Hepatic stellate cell (primary cell): ENCODE measurements at regions not wholly inside any gene's neighbourhood (a gene's known extent, or its start where the extent isn't known, plus 50 kb on each side); places are given as distances from the start of the nearest gene placed in this dataset.
"Not testable (repeated sequence)": the region's sequence is repeated elsewhere in the genome, so short reads cannot be mapped to it uniquely, and the experiment has no call there.

Experiments
- DNase-seq: peaks from one replicate; pipeline ENCODE4 v3.0.0; 2011; ENCODE audit warnings: low spot score

DNA sequence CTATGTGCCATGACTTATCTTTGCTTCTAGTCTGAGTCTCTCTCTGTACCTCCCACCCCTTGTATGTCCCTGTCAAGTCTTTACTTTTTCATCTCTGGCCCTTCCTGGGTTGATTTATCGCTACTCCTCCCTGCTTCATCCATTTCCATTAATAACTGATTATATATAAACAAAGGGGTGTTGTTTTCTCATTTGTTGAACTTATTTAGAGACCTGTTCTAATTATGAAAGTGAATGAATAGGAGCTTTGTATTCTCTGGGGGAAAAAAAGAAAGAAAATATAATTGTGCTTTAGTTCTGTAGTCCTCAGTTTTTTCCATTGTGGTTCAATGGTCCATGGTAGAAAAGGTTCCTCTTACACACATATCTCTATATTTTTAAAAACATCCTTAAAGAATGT is 328.9 kb upstream of the PPP2R3A start:
- DNase-seq, result no peak

DNA sequence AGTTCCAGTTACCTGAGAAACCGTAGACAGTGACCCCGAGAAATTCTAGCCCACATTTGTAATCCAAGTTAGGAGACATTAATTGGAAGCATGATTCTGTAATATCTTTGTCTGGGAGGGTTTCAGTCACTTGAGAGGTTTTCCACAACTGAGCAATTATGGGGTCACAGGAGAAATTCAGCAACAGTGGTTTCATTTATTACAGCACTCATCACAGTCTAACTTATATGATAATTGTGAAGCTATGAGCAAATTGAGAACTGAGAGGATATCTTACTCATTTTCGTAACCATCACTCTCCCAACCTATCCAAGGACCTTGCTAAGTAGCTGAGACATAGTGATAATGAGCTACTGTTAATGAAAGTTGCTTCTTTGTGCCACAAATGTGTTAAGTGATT is 328.5 kb upstream of the PPP2R3A start:
- DNase-seq, result no peak

DNA sequence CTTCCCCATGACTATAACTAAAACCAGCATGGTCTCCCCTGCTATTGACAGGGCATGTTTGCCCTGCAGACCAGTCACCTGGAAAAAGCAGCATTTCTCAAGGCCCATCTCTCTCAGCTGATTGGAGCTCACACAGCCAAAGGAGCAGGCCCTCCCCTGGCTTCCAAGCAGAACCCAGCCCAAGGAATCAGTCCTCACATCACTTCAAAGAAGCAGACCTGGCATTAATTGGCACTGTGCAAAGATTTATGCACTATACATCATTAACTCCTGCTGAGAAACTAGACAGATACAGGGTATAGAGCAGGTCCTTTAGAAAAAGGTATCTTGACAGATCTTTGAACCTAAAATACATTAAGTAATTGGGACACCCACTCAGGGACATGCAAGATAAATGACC is 323.8 kb upstream of the PPP2R3A start:
- DNase-seq, result no peak

DNA sequence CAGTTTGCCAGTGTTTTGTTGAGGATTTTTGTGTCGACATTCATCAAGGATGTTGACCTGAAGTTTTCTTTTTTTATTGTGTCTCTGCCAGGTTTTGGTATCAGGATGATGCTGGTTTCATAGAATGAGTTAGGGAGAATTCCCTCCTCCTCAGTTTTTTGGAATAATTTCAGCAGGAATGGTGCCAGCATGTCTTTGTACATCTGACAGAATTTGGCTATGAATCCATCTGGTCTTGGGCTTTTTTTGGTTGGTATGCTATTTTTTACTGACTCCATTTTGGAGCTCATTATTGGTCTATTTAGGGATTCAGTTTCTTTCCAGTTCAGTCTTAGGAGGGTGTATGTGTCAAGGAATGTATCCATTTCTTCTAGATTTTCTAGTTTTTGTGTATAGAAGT is 320.0 kb upstream of the PPP2R3A start:
- DNase-seq, result no peak

DNA sequence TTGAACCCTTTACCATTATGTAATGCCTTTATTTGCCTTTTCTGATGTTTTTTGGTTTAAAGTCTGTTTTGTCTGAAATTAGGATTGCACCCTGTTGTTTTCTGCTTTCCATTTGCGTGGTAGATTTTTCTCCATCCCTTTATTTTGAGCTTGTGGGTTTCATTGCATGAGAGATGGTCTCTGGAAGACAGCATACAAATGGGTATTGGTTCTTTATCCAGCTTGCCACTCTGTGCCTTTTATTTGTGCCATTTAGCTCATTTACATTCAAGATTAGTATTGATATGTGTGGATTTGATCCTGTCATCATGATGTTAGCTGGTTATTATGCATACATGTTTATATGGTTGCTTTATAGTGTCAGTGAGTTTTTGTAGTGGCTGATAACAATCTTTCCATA is 318.7 kb upstream of the PPP2R3A start:
- no peak for DNase-seq

DNA sequence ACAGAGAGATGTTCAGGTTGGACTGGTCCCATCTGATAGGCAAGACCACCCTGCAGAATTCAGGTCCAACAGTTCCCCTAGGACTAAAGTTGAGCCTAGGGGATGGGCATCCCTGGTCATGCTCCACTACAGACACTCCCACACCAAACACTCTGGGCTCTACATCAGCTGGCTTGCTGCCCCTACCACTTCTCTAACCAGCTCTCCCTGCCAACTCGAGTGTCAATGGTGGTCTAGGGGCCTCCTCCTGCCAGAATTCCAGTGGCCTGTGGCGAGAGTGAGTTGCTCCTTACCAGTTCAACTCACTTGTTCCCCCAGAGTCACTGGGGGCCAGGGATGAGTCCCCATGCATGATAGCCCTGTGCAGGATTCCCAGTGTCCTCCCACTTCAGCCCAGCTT is 316.2 kb upstream of the PPP2R3A start:
- no peak for DNase-seq

DNA sequence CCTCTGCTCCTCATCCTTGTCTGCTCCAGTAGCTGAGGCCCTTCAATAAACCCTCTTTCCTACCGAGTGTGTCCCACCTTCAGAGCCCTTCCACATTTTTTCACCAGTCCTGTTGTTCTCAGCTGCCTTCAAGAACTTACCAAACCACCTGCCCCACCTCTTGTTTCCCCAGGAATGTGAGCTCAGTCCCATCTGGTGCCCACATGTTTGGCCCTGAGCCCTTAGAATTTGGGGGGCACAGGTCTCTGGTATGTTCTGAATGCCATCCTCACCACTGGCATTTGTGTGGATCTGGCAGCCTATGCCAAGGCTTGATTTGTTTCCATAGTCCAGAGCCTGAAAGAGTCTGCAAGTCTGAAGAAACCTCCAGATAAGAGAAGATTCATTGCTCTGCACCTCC is 315.2 kb upstream of the PPP2R3A start:
- no peak for DNase-seq

DNA sequence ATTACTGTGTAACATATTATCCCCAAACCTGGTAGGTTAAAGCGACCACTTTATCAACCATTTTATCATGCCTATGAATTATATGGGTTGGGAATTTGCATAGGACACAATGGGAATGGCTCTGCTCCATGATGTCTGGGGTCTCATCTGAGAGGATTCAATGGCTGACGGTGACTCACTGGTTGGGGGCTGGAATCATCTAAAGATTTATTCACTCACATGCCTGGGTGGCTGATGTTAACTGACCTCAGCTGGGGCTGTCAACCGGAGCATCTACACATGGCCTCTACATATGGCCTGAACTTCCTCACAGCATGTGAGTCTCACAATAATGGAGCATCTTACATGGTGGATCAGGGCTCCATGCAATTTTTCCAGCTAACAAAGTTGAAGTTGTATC is 313.1 kb upstream of the PPP2R3A start:
- DNase-seq, result no peak

DNA sequence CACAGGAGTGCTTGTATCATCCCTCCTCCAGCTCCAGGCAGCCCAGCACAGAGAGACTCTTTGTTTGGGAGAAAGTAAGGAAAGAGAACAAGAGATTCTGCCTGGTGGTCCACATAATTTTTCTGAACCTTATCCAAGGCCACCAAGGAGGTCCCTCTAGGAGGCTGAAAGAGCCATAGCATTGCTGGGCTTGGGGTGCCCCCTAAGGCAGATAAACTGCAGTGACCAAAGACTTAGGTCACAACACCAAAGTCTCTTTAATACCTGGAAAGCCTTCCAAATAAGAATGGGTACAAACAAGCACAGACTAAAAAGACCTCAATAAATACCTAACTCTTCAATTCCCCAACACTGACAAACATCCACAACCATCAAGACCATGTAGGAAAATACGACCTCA is 310.2 kb upstream of the PPP2R3A start:
- DNase-seq, result no peak

DNA sequence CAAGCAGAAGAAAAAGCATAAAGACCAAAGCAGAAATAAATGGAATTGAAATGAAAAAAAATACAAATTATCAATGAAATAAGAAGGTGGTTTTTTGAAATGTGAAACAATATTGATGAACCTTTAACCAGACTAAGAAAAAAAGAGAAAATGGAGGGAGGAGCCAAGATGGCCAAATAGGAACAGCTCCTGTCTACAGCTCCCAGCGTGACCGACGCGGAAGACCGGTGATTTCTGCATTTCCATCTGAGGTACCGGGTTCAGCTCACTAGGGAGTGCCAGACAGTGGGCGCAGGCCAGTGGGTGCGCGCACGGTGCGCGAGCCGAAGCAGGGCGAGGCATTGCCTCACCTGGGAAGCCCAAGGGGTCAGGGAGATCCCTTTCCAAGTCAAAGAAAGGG is 307.1 kb upstream of the PPP2R3A start:
- DNase-seq, result not testable (repeated sequence)

DNA sequence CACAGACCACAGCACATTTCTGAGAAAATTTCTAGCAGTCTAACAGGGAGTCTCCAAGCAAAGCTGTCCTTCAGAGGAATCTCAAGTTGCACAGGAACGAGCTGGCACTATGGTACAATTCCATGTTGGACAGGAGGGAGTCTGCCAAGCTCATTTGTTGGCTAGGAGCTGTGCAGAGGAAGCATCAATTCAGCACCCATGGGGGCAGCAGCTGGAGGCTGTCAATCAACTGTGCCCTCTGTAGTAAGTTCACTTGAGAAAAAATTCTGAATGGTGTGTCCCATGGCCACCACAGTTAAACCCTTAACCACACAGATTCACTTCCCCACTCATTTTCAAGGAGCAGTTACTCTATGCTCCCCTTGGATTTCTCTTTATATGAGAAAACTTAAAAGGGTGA is 298.5 kb upstream of the PPP2R3A start:
- DNase-seq, result no peak

DNA sequence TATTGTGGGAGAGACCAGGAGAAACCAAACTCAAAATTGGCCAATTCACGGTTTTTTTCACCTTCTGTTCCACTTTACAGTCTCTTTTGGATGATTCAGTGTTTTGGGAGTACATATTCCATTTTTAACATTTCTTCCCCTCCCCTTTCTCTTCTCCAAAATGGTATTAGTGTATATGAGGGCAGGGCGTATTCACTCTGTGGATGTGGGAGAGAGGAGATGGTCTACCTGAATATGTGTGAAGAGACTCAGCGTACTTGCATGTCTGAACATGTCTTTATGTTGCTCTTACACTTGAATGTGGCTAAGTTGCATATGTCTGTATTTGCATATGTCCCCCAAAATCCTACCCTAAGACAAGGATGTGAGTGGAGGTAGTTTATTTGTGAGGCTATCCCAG is 291.0 kb upstream of the PPP2R3A start:
- DNase-seq, result no peak

DNA sequence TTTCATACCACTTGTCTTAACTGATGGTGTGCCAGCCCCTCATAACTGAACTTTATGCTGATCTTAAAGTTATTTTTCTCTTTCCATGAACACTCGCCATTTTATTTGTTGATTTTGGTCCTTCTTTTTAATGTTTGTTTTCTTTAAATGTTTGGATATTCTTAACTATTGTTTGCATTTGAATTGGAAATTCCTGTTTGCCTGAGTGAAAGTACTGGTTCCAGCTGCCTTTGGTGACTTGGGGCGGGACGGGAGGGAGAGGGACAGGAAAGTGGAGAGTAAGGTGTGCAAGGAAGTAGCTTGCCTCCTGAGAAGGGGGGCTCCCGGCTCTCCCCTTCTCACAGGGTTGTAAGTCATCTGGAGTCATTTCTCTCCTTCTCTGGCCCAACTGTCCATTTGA is 287.1 kb upstream of the PPP2R3A start:
- DNase-seq, result no peak

DNA sequence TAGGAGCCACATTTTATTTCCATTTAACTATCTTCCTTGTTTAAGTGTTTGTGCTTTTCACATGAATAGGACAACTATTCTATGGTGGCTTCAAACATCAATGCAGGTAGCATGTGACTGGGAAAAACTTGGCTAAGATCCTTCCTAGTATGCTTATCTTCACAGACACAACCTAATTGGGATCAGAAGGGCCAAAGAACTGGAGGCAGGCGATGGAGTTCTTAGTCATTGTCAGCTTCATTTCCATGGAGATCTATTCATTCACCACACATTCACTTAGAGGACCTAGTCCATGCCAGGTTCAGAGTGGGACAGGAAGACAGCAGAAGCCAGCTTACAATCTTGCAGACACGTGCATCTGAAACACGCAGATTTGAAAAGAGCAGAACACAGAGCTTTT is 277.5 kb upstream of the PPP2R3A start:
- DNase-seq, result no peak

DNA sequence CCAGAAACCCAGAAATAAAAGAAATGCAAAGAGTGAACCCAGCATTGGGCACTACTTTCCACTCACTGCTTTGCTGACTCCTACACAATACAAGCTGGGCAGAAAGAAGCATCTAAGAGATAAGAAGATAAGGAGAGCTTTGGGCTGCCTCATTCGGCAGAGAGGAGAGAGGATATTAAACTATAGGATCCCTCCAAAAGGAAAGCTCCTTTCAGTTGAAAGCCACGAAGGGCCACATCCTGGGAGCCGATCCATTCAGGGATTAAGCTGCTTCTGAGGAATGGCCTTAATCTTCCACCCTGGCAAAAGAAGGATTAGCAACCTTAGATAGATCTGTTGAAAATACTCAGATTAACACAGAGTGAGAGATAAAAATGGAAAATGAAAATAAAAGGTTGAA is 274.9 kb upstream of the PPP2R3A start:
- DNase-seq, result no peak

DNA sequence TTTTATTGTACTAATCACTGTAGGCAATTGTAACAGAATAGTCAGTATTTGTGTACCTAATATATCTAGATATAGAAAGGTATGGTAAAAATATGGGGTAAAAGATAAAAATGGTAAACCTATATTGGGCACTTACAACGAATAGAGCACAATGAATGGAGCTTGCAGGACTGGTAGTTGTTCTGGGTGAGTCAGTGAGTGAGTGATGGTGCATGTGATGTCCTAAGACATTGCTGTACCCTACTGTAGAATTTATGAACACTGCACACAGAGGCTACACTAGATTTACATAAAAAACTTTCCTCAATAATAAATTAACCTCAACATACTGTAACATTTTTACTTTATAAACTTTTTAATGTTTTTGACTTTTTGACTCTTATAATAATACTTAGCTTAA is 274.3 kb upstream of the PPP2R3A start:
- DNase-seq, result no peak

DNA sequence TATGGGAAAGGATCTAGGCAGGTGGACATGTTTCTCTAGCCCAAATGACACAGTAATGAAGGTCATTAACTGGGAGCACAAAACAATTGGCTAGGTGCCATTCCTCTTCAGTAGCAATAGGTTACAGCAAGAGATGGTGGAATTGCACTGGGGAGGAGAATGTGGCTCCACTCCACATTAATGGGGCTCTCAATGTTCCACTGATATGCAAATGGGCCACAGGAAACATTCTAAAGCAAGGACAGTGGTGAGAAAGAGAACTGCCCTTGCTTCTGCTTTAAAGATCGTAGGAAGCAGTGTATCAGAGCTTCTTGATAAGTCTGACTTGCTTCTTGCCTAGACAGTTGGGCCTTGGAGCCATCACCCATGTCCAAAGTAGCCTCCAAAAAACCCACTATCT is 271.4 kb upstream of the PPP2R3A start:
- no peak for DNase-seq

DNA sequence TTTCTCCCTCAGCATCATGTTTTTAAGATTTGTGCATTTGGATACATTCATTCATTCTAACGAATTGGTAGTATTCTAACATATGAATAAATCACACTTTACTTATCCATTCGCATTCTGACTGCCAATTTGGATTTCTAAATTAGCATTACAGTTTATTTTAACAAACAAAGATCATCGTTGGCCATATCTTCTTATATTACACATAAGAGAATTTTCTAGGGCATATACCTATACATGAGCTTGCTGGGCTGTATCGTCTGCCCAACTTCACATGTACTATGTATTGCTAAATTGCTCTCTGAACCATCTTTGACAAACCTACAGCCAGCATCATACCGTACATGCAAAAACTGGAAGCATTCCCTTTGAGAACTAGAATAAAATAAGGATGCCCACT is 265.8 kb upstream of the PPP2R3A start:
- no peak for DNase-seq

DNA sequence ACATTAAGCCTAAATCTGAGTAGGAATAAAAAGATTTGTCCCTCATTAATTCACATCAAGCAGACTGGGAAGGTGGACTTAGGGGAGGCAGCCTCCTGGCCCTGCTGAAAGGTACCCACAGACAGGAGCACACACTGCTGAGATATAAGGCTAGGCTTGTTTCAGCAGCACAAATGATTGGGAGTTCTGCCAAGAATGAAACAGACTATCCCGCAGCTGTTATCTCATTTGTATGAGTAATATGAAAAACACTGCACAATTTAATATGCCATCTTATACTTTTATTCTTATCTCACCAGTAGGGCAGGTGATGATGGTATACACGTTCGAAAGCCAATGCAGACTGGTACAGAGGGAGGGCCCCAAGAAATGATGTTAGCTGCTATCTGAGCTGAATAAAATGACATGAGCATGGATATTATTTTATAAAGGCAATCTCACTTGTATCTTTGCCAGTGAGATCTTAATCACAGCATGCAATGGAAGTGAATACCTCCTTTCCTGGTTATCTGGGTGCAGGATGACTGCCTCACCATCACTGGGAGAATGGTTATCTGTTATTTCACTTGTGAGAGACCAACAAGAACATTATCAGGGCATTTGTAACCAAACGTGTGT is 258.7 kb upstream of the PPP2R3A start:
- no peak for DNase-seq

DNA sequence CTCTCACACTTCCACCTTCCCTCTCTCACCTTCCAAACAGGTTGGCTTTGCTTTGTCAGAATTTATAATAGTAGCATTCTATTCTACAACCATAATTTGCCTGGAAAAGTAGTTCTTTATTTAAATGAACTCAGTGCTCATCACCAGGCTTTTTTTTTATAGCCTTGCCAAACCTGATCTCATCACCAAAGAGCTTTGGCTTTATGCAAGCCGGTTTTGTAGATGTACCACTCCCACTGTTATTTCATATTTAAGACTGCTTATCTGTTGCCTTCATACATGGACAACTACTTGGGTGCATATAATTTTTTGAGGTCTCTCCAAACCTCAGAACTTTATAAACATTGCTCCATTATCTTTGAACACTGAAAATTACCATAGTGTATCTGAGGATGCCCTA is 246.1 kb upstream of the PPP2R3A start:
- no peak for DNase-seq

DNA sequence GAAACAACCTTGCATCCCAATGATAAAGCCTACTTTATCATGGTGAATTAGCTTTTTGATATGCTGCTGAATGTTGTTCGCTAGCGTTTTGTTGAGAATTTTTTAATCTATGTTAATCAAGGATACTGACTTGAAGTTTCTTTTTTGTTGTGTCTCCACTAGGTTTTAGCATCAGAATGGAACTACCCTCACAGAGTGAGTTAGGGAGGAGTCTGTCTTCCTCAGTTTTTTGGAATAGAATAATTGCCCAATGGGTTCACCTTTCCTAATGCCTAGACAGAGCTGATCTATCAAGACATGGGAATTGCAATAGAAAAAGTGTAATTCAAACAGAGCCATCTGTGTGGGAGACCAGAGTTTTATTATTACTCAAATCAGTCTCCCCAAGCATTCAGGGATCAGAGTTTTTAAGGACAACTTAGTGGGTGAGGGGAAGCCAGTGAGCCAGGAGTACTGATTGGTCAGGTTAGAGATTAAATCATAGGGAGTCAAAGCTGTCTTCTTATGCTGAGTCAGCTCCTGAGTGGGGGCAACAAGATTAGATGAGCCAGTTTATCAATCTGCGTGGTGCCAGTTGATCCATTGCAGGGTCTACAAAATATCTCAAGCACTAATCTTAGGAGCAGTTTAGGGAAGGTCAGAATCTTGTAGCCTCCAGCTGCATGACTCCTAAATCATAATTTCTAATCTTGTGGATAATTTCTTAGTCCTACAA is 237.4 kb upstream of the PPP2R3A start:
- no peak for DNase-seq

DNA sequence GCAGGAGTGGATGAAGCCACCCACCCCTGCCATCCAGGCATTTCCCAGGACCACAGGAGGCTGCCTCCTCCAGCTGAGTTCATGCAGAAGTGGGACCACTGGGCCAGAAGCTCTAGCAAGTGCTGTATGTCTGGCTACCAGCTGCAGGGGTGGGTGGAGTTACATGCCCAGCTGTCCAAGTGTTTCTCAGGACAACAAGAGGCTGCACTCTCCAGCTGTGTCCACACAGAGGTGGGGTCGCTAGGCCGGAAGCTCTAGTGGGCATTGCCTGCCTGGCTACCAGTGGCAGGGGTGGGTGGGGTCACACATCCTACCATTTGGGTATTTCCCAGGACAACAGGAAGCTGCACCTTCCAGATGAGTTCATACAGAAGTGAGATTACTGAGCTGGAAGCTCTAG is 234.0 kb upstream of the PPP2R3A start:
- no peak for DNase-seq

DNA sequence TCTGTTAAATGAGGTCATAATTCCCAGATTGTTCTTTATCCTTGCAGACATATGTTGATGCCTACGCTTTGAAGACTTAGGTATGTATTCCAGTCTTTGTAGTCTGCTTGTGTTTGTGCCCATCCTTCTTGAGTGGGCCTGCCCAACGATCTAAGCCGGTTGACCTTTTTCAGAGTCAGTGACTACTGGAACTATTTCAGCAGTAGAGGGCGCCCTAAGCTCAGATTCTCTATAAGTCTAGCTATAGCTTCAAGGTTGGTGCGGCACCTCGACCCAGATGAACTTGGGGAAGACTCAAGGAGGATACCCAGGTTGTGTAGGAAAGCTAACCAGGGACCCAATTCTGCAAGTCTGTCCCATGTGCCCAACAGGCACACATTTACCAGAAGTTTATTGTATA is 228.8 kb upstream of the PPP2R3A start:
- no peak for DNase-seq

DNA sequence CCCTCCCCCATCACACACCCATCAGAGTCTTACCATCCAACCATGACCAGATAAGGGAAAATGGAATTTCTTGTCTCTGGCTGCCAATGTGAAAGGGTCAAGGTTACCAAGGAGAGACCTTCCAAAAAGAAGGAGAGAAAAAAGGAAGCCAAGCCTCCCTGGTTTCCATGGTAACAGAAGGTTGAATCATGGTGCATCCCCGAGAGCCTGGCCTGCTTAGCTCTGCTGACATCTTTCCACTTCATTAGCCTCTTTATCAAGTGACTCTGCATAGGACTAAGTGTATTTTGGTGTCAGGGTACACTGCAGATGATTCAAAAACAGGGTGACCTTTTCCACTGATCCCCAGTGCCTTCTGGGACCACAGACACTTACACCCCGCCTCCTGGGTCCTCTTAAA is 225.7 kb upstream of the PPP2R3A start:
- DNase-seq, result no peak
